HEK293 (cell line): ENCODE measurements at regions not wholly inside any gene's neighbourhood (a gene's known extent, or its start where the extent isn't known, plus 50 kb on each side); places are given as distances from the start of the nearest gene placed in this dataset.

Experiments used
- CTCF ChIA-PET: fragments of 350-600 bp; formaldehyde crosslinking; extraction: SDS; loops from one replicate; lab custom pipeline; 2021; ENCODE audit warnings: antibody characterized with exemption; lab: Yijun Ruan, JAX
- POLR2A ChIA-PET: fragments of 300-600 bp; formaldehyde crosslinking; extraction: SDS; loops from one replicate; lab custom pipeline; 2020; ENCODE audit warnings: antibody characterized with exemption, inconsistent platforms; lab: Yijun Ruan, JAX
- H3K27ac ChIP-seq: fragments of 200-500 bp; sonication (Bioruptor generic); 2 replicates; pipeline ENCODE4 v1.5.1; 2014; ENCODE audit warnings: low read depth, low read length, control low read depth, inconsistent platforms; ENCODE audit errors: extremely low read depth
- H3K36me3 ChIP-seq, 2 experiments: fragments of 200-500 bp in 1 of 2; sonication (Bioruptor generic) in 1 of 2; 1 replicate in 1 of 2; 2 replicates in 1 of 2; pipeline ENCODE4 v1.5.1; 2014 to 2017; ENCODE audit warnings: inconsistent platforms in 2 of 2, low read length in 2 of 2; ENCODE audit not compliant: control insufficient read depth in 2 of 2, insufficient read depth in 1 of 2
- H3K4me1 ChIP-seq: fragments of 200-500 bp; sonication (Bioruptor generic); 2 replicates; pipeline ENCODE4 v1.5.1; 2014; ENCODE audit warnings: mild to moderate bottlenecking, low read length, inconsistent platforms; ENCODE audit not compliant: control insufficient read depth, insufficient read depth
- H3K4me3 ChIP-seq: 2 replicates; pipeline ENCODE4 v1.5.1; 2011; ENCODE audit warnings: low read depth, mild to moderate bottlenecking, control low read depth, low read length, moderate library complexity
- H3K9me3 ChIP-seq: fragments of 200-500 bp; sonication (Bioruptor generic); 2 replicates; pipeline ENCODE4 v1.5.1; 2014; ENCODE audit warnings: low read depth, low read length, inconsistent platforms; ENCODE audit not compliant: control insufficient read depth, insufficient read depth
- OVOL3 ChIP-seq: fragments of 450-650 bp; formaldehyde crosslinking; IDR thresholded peaks from 2 replicates; pipeline ENCODE4 v1.5.1; 2016; ENCODE audit warnings: missing biosample characterization, missing genetic modification characterization
- SALL2 ChIP-seq: fragments of 450-650 bp; formaldehyde crosslinking; IDR thresholded peaks from 2 replicates; pipeline ENCODE4 v1.5.0; 2017; ENCODE audit warnings: missing biosample characterization, mild to moderate bottlenecking, missing genetic modification characterization, borderline replicate concordance
- SP2 ChIP-seq: fragments of 450-650 bp; formaldehyde crosslinking; IDR thresholded peaks from 2 replicates; pipeline ENCODE4 v1.5.1; 2016; ENCODE audit warnings: missing biosample characterization, missing genetic modification characterization
- SP3 ChIP-seq: fragments of 450-650 bp; formaldehyde crosslinking; IDR thresholded peaks from 2 replicates; pipeline ENCODE4 v1.5.1; 2016; ENCODE audit warnings: missing biosample characterization, missing genetic modification characterization
- YY2 ChIP-seq: fragments of 450-650 bp; formaldehyde crosslinking; IDR thresholded peaks from 2 replicates; pipeline ENCODE4 v1.5.1; 2016; ENCODE audit warnings: missing biosample characterization, missing genetic modification characterization
- ZBTB7A ChIP-seq: fragments of 450-650 bp; formaldehyde crosslinking; IDR thresholded peaks from 2 replicates; pipeline ENCODE4 v1.5.1; 2016; ENCODE audit warnings: low read depth, missing biosample characterization, missing genetic modification characterization
- ZBTB8A ChIP-seq: fragments of 450-650 bp; formaldehyde crosslinking; IDR thresholded peaks from 2 replicates; pipeline ENCODE4 v1.5.1; 2016; ENCODE audit warnings: missing biosample characterization, missing genetic modification characterization
- ZFHX2 ChIP-seq: fragments of 450-650 bp; formaldehyde crosslinking; conservative IDR thresholded peaks from 2 replicates; pipeline ENCODE4 v1.5.1; 2016; ENCODE audit warnings: missing biosample characterization, missing genetic modification characterization
- ZFP3 ChIP-seq: fragments of 450-650 bp; formaldehyde crosslinking; IDR thresholded peaks from 2 replicates; pipeline ENCODE4 v1.5.1; 2016; ENCODE audit warnings: low read depth, missing biosample characterization, missing genetic modification characterization
- ZFP41 ChIP-seq: fragments of 450-650 bp; formaldehyde crosslinking; IDR thresholded peaks from 2 replicates; pipeline ENCODE4 v1.5.1; 2016; ENCODE audit warnings: missing biosample characterization, missing genetic modification characterization, borderline replicate concordance
- ZNF114 ChIP-seq: fragments of 450-650 bp; formaldehyde crosslinking; IDR thresholded peaks from 2 replicates; pipeline ENCODE4 v1.5.0; 2017; ENCODE audit warnings: missing biosample characterization, missing genetic modification characterization
- ZNF133 ChIP-seq: fragments of 450-650 bp; formaldehyde crosslinking; IDR thresholded peaks from 2 replicates; pipeline ENCODE4 v1.5.1; 2016; ENCODE audit warnings: missing biosample characterization, missing genetic modification characterization
- ZNF146 ChIP-seq: fragments of 450-650 bp; formaldehyde crosslinking; IDR thresholded peaks from 2 replicates; pipeline ENCODE4 v1.5.1; 2016; ENCODE audit warnings: missing biosample characterization, missing genetic modification characterization
- ZNF202 ChIP-seq: fragments of 450-650 bp; formaldehyde crosslinking; IDR thresholded peaks from 2 replicates; pipeline ENCODE4 v1.5.1; 2016; ENCODE audit warnings: missing biosample characterization, missing genetic modification characterization, borderline replicate concordance
- ZNF23 ChIP-seq: fragments of 450-650 bp; formaldehyde crosslinking; IDR thresholded peaks from 2 replicates; pipeline ENCODE4 v1.5.1; 2016; ENCODE audit warnings: missing biosample characterization, missing genetic modification characterization, borderline replicate concordance
- ZNF24 ChIP-seq: fragments of 450-650 bp; formaldehyde crosslinking; IDR thresholded peaks from 2 replicates; pipeline ENCODE4 v1.5.1; 2016; ENCODE audit warnings: missing biosample characterization, missing genetic modification characterization
- ZNF280C ChIP-seq: fragments of 450-650 bp; formaldehyde crosslinking; IDR thresholded peaks from 2 replicates; pipeline ENCODE4 v1.5.1; 2016; ENCODE audit warnings: missing biosample characterization, missing genetic modification characterization
- ZNF335 ChIP-seq: fragments of 450-650 bp; formaldehyde crosslinking; conservative IDR thresholded peaks from 2 replicates; pipeline ENCODE4 v1.5.1; 2016; ENCODE audit warnings: missing biosample characterization, missing genetic modification characterization
- ZNF354C ChIP-seq: fragments of 450-650 bp; formaldehyde crosslinking; IDR thresholded peaks from 2 replicates; pipeline ENCODE4 v1.5.1; 2016; ENCODE audit warnings: missing biosample characterization, missing genetic modification characterization, low read depth, borderline replicate concordance
- ZNF416 ChIP-seq: fragments of 450-650 bp; formaldehyde crosslinking; IDR thresholded peaks from 2 replicates; pipeline ENCODE4 v1.5.1; 2016; ENCODE audit warnings: missing biosample characterization, missing genetic modification characterization
- ZNF530 ChIP-seq: fragments of 450-650 bp; formaldehyde crosslinking; IDR thresholded peaks from 2 replicates; pipeline ENCODE4 v1.5.1; 2016; ENCODE audit warnings: low read depth, missing biosample characterization, missing genetic modification characterization
- ZNF660 ChIP-seq: fragments of 450-650 bp; IDR thresholded peaks from 2 replicates; pipeline ENCODE4 v1.5.1; 2018; ENCODE audit warnings: missing biosample characterization, mild to moderate bottlenecking, missing genetic modification characterization
- ZNF792 ChIP-seq: fragments of 450-650 bp; formaldehyde crosslinking; IDR thresholded peaks from 2 replicates; pipeline ENCODE4 v1.5.1; 2016; ENCODE audit warnings: missing biosample characterization, missing genetic modification characterization
- ZSCAN18 ChIP-seq: fragments of 450-650 bp; formaldehyde crosslinking; IDR thresholded peaks from 2 replicates; pipeline ENCODE4 v1.5.1; 2016; ENCODE audit warnings: missing biosample characterization, missing genetic modification characterization
- ZSCAN30 ChIP-seq: fragments of 450-650 bp; IDR thresholded peaks from 2 replicates; pipeline ENCODE4 v1.5.1; 2018; ENCODE audit warnings: missing biosample characterization, mild to moderate bottlenecking, missing genetic modification characterization, moderate library complexity
- ZSCAN4 ChIP-seq: fragments of 450-650 bp; formaldehyde crosslinking; IDR thresholded peaks from 2 replicates; pipeline ENCODE4 v1.5.1; 2017; ENCODE audit warnings: missing biosample characterization, missing genetic modification characterization
- ZXDB ChIP-seq: fragments of 450-650 bp; formaldehyde crosslinking; IDR thresholded peaks from 2 replicates; pipeline ENCODE4 v1.5.1; 2016; ENCODE audit warnings: missing biosample characterization, missing genetic modification characterization

- no peak overlapping the region for H3K4me3 ChIP-seq
- H3K4me1 ChIP-seq: no peaks in the 10 kb centered on the region
- ChIA-PET POLR2A (interaction anchor here (1.1 kb wide), 1 partner anchor 80 kb away, joined by 3 read pairs; no protein-coding TSS in a partner anchor), CTCF (interaction anchor here (0.6 kb wide), 1 partner anchor 171 kb away, joined by 3 read pairs; no protein-coding TSS in a partner anchor)
- no peaks in the 10 kb centered on the region for H3K9me3 ChIP-seq
- TF ChIP-seq ZNF530 (tag by site-specific recombination) (no peak), ZBTB8A (no peak), ZFP3 (tag by site-specific recombination) (no peak), ZFP41 (tag by site-specific recombination) (no peak), ZNF280C (tag by site-specific recombination) (no peak), ZNF335 (tag by site-specific recombination) (no peak), ZNF133 (tag by site-specific recombination) (no peak)
- TF ChIP-seq, all 188 proteins: peak for 0
- H3K36me3 ChIP-seq: no peaks in the 10 kb centered on the region
- H3K27ac ChIP-seq: no peak overlapping the region
Measured at GRCh38 chr3:28835751-28836150, 445.1 kb upstream of the RBMS3 start.

- TF ChIP-seq ZNF354C (no peak), YY2 (tag by site-specific recombination) (no peak), SALL2 (tag by site-specific recombination) (no peak), ZNF416 (tag by site-specific recombination) (no peak), ZNF660 (tag by site-specific recombination) (no peak), SP2 (no peak), ZXDB (tag by site-specific recombination) (no peak), SP3 (tag by site-specific recombination) (no peak)
- POLR2A ChIA-PET: interaction anchor here (1.1 kb wide), 1 partner anchor 80 kb away, joined by 3 read pairs; no protein-coding TSS in a partner anchor
- H3K4me1 ChIP-seq: no peaks in the 10 kb centered on the region
- H3K9me3 ChIP-seq: no peaks in the 10 kb centered on the region
- no peak overlapping the region for H3K4me3 ChIP-seq
- CTCF ChIA-PET: interaction anchor here (0.6 kb wide), 1 partner anchor 171 kb away, joined by 3 read pairs; no protein-coding TSS in a partner anchor
- H3K36me3 ChIP-seq: no peaks in the 10 kb centered on the region
- no peak overlapping the region for H3K27ac ChIP-seq
Measured at GRCh38 chr3:28836199-28836598, 444.7 kb upstream of the RBMS3 start.

GRCh38 chr3:28840976-28841376 lies 439.9 kb upstream of the RBMS3 start:
- Histone ChIP-seq H3K27ac (no peak overlapping the region), H3K36me3 (no peaks in the 10 kb centered on the region), H3K4me3 (no peak overlapping the region), H3K4me1 (no peaks in the 10 kb centered on the region), H3K9me3 (no peaks in the 10 kb centered on the region)
- ChIA-PET CTCF (interaction anchor here (0.6 to 0.9 kb wide), 3 partner anchors 18 to 625 kb away, joined by 3 to 5 read pairs (median 4); no protein-coding TSS in a partner anchor), POLR2A (no interaction called here)
- TF ChIP-seq ZFHX2 (tag by site-specific recombination): no peak
- no peak for TF ChIP-seq ZSCAN18 (tag by site-specific recombination)
- no peak for TF ChIP-seq ZFP41 (tag by site-specific recombination)
- no peak for TF ChIP-seq ZNF146 (tag by site-specific recombination)
- no peak for TF ChIP-seq ZBTB7A (tag by site-specific recombination)
- no peak for TF ChIP-seq ZNF792 (tag by site-specific recombination)
- TF ChIP-seq ZNF24: no peak
- TF ChIP-seq ZNF23 (tag by site-specific recombination): no peak
- no peak for TF ChIP-seq ZSCAN4 (tag by site-specific recombination)
- no peak for TF ChIP-seq ZSCAN30 (tag by site-specific recombination)
- no peak for TF ChIP-seq OVOL3 (tag by site-specific recombination)
- TF ChIP-seq ZNF114: no peak
- TF ChIP-seq ZNF202 (tag by site-specific recombination): no peak
